CD4-positive, alpha-beta T cell treated with Interleukin-12 subunit alpha and Interleukin-12 subunit beta, for 1 hour (primary cell): ENCODE measurements at regions not wholly inside any gene's neighbourhood (a gene's known extent, or its start where the extent isn't known, plus 50 kb on each side); places are given as distances from the start of the nearest gene placed in this dataset.

Source experiments
- DNase-seq: peaks from one replicate; pipeline ENCODE4 v3.0.0-alpha.2; 2020

- DNase-seq = no peak
Observed at GRCh38 chr13:73366241-73366640, 307.4 kb downstream of the KLF5 start.

DNA sequence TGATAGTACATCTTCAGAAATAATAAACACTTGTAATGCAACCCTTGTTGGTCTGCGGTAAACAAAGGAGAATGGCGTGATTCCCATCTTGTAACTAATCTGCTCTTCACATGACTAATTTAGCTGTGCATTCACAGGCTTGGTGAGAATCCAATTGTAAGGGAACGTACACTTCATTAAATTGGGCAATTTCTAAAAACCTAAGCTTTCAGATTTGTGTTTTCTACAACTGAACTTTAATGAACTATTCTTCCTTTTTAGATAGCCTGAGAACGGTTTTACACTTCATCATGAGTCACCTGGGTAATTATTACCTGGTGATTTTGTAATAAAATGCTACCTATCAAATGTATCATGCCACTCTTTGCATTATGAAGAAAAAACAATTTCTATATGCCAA, 306.9 kb downstream of the KLF5 start:
- no peak for DNase-seq

GRCh38 chr13:73365252-73365651, 306.4 kb downstream of the KLF5 start:
- DNase-seq = no peak

DNA sequence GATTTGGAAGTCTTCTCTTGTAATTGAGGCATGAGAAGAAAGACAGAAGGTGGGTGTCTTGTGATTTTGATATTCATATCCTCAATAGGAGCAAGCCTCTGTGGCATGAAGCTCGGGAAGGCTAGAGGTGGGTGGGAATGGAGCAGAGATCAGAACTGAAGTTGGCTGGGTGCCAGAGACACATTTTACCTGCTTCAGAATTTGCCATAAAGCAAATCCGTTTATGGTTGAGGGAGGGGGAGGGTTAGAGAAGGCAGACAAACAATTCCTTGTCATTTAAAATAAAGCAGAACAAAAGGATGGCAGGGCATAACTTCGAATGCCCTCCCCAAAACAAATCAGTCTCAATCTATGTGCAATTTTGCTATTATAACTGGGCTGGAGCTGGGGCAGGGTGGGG, 305.9 kb downstream of the KLF5 start:
- no peak for DNase-seq

DNA sequence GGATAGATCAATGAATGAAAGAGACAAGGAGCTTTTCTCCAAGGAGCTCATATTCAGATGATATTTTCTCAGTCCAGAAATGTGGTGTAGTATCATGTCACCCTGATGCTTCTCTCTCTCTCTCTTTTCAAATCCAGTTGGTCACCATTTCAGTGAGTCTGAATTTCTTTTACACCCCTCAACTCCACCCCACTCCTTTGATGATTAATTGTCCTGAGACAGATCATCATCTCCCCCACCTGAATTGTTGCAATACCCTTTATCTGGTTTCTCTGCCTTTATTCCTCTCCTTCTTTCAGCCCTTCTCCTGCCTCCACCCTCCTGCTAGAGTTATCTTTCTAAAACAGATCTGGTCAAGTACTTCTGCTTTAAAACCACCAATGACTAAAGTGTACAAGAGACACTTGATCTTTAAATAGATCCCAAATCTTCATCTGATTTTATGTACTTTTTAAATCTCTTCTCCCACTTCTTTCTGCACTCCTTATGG, 299.8 kb downstream of the KLF5 start:
- DNase-seq = no peak

GRCh38 chr13:73355134-73355533, 296.3 kb downstream of the KLF5 start:
- DNase-seq = no peak

DNA sequence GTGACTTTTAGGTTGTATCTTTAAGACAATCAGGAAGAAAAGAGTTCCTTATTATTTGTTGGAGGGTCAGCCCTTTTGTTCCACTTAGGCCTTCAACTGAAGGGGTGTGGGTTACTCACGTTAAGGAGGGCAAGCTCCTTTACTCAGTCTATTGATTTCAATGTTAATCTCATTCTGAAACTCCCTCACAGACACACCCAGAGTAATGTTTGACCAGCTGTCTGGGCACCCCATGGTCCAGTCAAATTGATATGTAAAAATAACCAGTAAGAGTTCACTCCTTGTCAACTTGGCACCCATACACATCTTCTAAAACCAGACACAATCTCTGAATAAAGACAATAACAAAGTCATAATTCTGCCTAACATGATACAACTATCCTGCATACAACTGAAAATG, 292.9 kb downstream of the KLF5 start:
- no peak for DNase-seq

DNA sequence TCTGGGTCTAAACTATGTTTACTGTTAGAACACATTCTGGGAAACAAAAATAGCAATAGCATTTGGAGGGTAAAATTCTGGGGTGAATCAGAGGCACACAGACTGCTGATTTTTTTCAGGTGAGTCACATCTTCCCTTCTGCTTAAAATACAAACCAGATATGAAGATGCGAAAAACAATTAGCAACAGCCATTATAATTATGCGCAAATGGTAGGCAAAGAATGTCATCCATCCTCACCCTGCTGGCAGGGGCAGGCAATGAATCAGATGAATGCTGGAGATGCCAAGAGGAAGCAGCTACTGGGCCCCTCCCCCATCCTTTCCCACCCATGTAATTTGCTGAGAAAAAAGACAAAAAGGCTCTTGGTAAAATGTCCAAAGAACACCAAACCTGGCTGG, 282.9 kb downstream of the KLF5 start:
- DNase-seq = no peak

- DNase-seq = no peak
Observed at GRCh38 chr13:73340069-73340468, 281.3 kb downstream of the KLF5 start.

DNA sequence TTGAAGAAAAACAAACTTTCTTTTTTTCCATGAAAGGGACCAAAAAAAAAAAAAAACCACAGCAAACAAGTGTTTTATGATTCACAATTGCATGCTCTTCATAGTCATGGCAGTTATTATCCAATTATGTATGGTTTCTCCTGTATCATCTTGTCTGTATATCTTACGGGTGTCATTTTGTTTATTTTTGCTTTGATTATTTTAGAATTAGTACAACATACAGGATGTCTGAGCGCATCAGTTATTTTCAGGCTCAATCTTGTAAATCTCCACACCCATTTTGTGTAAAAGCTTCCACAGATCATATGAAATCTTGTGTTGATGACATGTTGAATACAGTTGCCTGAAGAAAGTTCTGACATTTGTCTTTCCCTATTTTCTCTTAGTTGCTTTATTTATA, 280.3 kb downstream of the KLF5 start:
- no peak for DNase-seq

DNA sequence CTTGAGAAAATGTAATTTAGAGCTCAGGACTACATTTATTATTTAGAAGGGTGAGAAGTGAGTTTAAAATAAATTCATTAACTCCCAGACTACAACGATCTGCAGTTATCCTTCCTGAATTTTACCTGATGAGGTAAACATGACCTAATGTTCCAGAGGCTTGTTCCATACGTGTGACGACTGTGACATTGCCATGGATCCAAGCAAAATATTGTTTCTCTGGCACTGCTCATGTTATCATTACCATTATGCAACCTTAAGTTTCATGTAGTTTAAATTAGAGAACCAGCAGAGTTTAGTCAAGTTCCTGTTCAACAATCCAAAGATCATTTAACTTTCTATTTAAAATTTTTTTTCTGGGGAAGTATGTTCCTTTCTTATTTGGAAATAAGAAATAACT, 279.6 kb downstream of the KLF5 start:
- DNase-seq = no peak

GRCh38 chr13:73337532-73337931, 278.7 kb downstream of the KLF5 start:
- no peak for DNase-seq

GRCh38 chr13:73336773-73337172, 278.0 kb downstream of the KLF5 start:
- DNase-seq = no peak

DNA sequence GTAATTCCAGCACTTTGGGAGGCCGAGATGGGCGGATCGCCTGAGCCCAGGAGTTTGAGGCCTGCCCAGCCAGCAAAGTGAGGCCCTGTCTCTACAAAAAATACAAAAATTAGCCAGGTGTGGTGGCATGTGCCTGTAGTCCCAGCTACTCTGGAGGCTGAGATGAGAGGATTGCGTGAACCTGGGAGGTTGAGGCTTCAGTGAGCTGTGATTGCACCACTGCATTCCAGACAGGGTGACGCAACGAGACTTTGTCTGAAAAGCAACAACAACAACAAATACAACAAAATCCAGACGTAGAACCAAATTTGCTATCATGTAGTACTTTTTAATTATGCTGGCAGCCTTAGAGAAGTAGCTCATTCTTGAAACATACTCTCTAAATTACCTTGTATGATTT, 277.1 kb downstream of the KLF5 start:
- no peak for DNase-seq

- DNase-seq = no peak
Observed at GRCh38 chr13:73335210-73335609, 276.4 kb downstream of the KLF5 start.

- no peak for DNase-seq
Observed at GRCh38 chr13:73334445-73334844, 275.6 kb downstream of the KLF5 start.

GRCh38 chr13:73331556-73331955, 272.8 kb downstream of the KLF5 start:
- no peak for DNase-seq

DNA sequence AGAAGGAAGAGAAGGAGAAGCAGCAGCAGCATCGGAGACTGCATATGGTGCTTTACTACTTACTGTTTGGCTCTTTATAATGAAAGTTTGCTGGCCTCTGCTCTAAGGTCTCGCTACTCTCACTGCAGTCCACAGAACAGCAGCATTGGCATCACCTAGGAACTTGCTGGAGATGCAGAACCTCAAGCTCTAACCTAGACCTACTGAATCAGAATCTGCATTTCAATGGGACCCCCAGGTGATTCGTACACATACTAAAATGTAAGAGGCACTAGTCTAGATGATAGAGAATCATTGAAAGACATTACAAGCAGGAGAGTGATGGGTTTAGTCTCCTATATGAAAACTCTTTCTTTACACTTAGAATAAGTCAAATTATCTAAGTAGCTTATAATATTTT, 270.6 kb downstream of the KLF5 start:
- DNase-seq = no peak

GRCh38 chr13:73327579-73327978, 268.8 kb downstream of the KLF5 start:
- DNase-seq = no peak

- no peak for DNase-seq
Observed at GRCh38 chr13:73325723-73326558, 267.1 kb downstream of the KLF5 start.

DNA sequence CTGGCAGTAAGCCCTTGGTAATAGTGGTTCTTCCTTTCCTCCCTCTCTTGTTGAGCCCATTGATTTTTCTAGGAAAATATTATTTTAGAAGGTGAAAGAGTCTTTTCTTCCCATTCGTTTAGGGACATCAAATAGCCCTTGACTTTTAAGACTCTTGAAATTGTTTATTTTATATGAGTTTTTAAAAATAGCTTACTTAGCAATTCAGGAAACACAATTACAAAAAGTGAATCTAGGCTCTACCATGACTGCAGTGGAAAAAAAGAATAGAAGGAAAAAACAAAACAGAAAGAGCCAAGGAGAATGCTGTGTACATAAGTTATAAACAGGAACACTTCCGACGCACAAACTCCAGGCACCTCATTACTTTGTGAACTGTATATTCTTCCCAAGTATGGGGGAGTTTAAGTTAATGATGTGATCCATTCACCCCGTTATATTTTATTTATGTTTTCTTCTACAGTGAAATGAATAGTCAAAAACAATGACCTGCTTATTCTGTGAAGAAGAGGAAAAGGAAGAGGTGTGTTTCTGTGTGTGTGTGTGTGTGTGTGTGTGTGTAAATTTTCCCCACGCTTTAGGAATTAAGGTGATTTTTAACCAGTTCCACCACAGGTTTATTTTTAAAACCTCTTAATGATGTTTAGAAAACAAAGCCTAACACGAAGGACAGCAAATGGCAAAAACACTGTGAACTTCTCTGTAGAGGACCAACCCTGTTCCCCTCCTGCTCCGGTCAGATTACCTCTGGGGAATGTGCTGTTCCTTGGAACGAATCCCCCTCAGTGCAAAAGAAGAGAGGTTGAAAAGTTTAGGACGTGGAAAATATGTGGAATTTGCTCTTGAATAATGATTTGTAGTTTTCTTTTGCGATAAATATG, 266.3 kb downstream of the KLF5 start:
- no peak for DNase-seq

DNA sequence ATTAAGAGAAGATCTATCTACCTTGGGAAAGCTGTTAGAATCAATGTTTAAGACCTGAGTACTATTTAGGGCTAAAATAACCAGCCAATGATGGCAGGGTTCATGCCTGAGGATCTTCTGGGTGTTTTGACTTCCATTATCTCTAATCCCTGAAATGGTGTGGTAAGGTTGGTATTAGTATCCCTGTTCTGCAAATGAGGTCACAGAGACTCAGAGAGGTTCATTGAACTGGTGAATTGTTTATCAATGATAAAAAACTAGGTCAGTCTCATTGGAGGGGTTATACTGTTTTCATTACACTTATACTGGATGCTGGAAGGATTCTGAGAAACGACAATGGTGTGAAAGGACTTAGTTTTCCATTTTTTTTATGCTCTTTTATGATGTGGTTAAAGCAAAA, 264.8 kb downstream of the KLF5 start:
- no peak for DNase-seq

GRCh38 chr13:73321043-73321442, 262.2 kb downstream of the KLF5 start:
- no peak for DNase-seq

GRCh38 chr13:73317140-73317539, 258.3 kb downstream of the KLF5 start:
- no peak for DNase-seq
